GM21447 (cell line): ENCODE measurements at regions not wholly inside any gene's neighbourhood (a gene's known extent, or its start where the extent isn't known, plus 50 kb on each side); places are given as distances from the start of the nearest gene placed in this dataset.

Experiments used
- ATAC-seq: cut with Tn5 transposase; IDR thresholded peaks from one replicate; pipeline ENCODE4 v1.9.1; 2021; ENCODE audit not compliant: unreplicated experiment

DNA sequence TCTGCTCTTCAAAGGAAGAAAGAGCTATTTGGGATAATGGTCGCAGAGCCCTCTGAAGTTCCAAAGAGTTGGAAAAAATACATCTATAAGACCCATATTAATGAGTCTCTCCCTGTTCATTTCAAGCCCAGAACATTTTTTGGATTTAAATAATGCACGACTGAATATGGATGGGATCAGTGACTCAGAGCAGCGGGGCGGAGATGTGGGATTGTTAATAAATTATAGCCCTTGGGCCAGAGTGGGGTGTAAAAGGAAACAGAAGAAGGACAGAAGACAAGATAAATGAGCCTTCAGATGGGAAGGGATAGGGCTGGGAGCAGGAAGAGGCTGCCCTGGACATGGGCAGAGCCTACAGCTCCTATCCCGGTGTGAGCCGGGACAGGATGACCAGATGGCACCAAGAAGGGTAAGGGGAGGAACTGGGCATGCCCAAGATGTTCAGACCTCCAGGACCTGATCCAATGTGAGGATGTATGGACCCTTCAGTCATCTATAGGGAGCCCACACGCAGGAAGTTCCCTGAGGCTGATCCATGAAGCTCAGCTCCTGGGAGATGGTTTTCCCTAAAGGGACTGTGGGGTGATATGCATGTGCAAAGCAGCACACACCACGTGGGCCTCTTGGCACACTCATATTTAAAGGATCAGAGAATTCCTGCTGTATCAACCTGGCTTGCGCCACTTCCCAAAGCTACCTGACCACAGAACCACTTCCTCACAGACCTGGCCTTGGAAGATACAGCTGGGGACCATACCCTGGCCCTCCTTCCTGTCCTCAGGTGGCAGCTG is 96.1 kb upstream of the PLXNA4 start:
- no peak for ATAC-seq

DNA sequence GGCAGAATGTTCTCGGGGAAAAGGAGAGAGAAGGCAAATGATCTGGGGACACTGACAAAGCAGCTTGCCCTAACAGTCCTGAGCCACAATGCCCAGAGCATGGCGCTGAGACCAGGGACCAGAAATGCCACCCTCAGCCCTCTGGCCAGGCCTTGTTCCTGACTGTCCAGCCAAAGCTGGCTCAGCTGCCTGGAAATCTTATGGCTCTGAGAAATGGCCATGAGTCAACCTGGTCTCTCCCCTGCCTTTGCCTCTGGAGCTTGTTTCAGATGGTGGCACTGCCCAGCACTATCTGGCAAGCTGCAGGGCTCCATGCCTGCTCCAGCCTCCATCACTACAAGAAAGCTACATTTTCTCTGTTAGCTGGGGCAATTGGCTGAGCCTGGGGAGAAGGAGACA is 90.5 kb upstream of the PLXNA4 start:
- ATAC-seq: no peak

DNA sequence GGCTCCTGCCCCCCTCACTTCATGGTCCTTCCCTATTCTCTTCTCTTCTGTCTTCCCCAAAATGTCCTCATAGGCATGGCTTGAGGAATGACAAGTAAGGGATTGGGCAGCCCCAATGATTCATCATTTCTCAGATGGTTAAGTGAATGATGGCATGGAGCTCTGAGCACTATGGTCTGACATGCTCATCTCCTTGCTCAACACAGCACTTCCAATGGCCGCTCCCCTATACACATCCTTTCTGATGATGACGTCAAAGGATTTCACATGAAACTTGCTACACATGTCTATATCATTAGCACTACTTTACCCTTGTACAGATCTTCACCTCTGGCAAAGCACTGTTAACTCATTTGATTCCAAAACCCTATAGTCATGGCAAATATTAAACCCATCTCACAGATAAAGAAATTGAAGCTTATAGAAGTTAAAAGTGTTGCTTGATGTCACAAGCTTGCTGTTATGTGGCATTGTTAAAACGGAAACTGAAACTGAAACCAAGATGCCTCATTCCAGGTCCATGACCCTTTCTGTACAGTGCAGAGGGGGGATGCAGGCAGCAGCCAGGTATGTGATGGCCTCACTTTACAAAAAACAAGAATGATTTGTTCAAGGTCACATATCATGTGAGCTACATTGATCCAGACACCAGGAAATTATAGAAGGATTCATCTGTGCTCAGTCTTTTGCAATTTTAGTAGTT is 90.0 kb upstream of the PLXNA4 start:
- ATAC-seq: no peak

DNA sequence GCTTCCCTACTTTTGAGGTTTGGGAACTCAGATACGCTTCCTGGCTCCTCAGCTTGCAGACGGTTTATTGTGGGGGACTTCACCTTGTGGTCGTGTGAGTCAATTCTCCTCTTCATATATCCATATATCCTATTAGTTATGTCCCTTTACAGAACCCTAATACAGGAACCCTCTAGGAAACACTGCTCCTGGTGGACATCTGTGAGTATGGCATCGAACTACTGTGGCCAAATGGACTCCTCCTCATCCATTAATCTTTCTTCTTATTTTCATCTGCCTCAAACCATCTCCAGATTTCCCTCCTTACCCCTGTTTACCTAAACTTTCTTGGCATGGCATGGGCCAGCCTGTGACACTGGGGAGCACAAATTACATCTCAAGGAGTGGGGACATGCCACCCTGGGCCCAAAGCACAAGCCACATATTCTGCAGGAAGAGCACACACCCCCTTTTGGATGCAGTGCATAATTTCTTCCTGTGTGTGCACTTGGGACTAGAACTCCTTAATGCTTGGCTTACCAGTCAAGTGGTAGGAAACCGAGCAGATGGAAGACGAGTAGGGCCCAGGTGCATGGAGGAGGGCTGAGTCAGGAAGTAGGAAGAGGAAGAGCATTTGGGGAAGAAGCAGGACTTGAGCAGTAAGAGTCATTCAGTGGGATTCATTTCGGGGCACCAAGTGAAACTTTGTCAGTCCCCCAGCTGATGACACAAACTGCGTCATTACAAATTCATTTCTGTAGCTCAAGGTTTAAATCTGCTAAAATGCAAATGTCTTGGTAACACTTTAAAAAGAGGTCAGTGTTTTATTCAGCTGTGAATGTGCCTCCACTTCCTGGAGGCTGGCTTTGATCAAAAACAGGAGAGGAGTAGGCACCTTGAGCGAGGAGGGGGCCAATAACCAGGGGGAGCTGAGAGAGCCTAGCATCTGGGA is 80.8 kb upstream of the PLXNA4 start:
- ATAC-seq: no peak

DNA sequence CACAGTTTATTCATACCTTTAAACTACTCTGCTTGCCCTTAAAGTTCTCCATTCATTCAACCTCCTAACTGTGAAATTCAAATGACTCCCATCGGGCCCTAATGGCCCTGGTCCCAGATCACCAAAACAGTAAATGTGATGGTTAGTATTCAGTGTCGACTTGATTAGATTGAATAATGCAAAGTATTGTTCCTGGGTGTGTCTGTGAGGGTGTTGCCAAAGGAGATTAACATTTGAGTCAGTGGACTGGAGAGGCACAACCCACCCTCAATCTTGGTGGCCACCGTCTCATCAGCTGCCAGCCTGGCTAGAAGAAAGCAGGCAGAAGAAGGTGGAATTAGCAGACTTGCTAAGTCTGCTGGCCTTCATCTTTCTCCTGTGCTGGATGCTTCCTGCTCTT is 80.1 kb upstream of the PLXNA4 start:
- ATAC-seq: no peak

DNA sequence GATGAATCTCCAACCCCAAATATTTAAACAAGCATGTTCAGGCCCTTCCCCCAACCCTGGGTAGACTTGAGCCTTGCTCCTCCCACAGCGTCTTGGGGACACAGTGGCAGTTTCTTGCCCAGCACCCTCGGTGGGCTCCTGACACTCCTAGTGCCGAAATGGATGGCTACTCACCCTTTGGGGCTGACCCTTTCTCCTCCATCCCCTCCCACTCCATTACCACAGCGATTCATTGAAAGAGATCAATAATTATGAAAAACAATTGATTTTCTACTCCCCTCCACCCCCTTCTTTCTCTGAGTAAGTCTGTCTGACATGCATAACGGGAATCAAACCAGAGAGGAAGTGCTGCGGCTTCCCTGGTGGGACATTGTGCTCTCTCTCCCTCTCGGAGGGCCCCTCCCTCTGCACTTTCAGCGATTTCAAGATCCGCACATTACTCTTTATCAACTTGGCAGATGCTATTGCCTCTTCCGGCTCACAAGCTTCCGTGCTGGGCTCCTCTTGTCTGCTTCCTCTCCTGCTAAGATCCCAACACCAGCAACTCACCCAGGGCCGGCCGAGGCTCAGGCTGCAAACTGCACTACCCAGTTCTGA is 79.0 kb upstream of the PLXNA4 start:
- ATAC-seq: peak; percentile 31

DNA sequence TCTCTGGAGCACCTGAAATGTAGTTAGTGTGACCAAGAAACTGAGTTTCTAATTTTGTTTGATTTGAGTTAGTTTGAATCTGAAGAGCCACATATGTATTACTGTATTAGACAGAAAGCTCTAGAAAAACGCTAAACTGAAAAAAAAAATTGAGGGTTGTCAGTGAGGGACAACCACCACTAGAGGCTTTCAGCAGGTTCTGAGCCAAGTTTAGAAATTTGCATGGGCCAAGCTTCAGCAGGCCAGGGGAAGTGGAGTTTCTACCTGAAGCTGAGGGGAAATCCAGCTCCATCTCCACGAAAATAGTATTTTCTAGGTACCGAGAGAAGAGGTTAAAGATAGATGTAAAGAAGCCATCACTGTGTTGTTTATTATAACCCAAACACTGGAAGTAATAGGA is 77.9 kb upstream of the PLXNA4 start:
- ATAC-seq: peak; percentile 57

DNA sequence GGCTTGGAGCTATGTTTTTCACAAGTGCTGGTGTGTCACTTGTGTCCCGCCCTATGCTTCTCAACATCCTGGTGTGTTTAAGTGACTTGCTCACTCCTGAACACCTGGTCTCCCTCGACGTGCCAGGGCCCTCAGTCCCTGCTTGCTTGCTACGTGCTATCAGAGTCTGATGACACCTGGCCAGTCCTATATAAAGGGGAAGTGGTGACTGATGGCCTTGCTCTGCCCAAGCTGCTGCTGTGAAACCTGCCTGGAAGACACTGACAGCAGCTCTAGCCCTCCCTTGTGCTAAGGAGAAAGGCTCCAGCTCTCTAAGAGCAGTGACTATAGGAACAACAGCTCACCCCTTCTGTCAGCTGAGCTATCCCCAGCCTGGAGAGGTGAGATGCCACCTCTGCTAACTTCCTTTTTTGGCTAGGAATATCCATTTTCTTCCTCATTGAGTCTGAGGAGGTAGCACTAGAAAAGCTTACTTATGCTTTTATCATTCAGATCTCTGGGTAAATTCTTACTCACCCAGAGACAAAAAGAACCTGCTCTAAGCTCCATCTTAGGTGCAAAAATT is 77.2 kb upstream of the PLXNA4 start:
- peak; percentile 64 for ATAC-seq

DNA sequence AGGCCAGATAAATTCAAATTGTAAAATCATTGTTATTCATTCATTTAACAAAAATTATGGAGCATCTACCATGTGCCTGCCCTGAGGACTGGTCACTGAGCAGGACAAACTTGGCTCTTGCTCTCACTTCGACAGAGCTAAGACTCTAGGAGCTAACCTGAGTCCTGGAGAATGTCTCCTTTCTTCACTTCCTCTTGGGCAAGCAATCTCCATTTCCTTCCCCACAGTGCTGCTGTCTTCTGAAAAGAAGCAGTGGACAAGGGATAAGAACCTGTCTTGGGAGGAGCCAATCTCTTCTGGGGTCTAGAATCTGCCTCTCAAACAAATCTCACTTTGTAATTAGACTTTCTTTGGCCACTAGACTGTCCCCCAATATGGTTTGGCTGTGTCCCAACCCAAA is 76.2 kb upstream of the PLXNA4 start:
- ATAC-seq: no peak

DNA sequence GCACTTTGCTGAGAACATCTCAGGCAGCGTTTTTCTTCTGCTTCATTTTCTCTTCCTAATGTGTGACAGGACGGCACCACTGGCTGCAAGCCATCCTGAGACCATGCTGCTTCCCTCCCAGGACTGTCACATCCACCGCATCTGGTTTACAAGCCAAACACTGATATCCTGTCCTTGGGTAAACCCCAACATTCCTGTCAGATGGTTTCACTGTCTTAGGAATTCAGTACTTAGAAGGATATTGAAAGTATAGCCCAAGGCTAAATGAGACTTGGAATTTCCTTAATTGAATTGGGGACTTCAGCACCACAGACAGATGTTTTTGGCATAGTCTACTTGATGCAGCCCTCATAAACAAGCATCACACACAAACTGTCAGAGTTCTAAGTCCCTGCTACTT is 74.2 kb upstream of the PLXNA4 start:
- ATAC-seq: no peak

DNA sequence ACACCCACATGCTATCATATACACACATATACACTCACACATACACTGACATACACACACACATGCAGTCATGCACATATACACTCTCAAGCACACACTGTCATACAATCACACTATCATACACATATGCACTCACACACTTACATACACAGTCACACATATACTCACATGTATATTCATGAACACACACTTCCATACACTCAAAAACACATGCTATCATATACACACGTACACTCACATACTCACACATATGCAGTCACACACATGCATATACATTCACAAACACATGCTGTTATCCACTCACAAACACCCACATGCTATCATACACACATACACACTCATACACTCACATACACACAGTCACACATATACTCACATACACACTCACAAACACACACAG is 71.0 kb upstream of the PLXNA4 start:
- no peak for ATAC-seq

DNA sequence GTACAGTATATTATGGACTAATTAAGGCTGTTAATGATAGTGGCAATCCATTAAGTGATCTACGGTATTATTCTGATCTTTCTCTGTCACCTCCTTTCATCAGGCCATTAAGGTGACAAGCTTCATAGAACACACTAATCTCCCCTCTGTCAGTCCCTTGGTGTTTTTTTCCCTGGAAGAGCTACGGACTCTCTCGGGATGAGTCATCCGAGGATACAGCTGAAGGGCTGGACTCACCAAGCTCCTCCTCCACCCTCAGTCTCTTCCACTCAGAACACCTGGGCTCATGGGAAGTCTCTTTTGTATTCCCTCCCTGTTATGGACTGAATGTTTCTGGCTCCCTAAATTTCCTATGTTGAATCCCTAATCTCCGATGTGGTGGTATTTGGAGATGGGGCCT is 69.8 kb upstream of the PLXNA4 start:
- no peak for ATAC-seq

DNA sequence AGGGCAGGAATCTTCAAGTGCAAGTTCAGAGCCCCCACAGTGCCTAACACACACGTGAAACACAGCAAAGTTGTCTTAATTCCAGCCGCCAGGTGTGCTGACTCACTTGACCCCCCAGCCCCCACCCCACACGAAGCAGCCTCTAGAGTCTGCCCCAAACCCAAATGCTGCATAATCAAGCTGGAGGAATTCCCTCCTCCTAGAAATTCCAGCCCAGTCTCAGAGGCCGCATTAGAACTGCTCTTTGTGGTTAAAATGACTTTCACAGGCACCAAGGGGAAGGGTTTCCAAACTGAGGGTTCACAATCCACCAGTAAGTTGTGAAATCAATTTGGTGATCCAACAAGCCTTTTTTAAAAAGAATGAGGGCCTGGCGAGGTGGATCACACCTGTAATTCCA is 67.0 kb upstream of the PLXNA4 start:
- no peak for ATAC-seq

DNA sequence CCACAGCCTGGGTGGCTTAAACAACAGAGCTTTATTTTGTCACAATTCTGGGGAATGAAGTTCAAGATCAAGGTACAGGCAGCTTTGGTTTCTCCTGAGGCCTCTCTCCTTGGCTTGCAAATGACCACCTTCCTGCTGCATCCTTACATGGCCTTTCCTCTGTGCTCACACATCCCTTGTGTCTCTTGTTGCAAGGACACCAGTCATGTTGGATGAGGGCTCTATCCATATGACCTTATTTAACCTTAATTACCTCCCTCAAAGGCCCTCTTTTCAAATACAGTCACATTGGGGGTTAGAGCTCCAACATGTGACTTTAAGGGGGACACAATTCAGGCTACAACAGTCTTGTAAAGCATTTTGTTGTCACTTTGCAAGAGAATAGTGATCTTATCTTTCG is 65.0 kb upstream of the PLXNA4 start:
- no peak for ATAC-seq

DNA sequence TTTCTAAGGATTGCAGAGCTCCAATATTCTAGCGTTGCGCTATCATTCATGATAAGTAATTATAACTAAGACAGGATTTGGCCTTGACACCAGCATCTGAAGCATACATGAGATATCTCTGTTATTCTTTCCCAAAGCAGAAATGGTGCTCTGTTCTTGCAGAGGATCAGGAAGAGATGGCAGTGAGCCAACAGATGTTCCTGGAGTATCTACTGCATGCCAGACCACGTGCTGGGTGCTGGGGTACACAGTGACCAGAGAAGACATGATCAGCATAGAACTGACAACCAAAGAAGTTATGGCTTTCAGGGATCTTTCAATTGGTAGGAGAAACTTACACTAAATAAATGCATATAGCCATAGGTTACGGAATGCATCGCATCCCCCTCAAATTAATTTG is 63.7 kb upstream of the PLXNA4 start:
- ATAC-seq: no peak

DNA sequence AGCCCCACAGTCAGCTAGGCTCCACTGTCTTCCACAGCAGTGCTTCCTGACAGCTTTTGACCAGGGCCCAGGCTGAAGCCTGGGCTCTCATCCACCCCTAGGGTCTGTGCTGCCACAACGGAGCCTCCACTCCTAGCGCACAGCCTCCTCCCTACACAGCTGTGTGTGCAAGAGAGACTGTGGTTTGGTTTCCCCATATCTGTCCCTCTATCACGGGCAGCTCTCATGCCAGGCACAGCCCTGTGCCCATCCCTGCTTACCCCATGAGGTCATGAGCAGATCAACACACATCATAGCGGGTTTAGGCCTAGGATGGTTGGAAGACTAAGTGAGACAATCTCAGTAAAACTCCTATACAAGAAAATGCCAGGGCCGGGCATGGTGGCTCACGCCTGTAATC is 61.7 kb upstream of the PLXNA4 start:
- ATAC-seq: no peak

DNA sequence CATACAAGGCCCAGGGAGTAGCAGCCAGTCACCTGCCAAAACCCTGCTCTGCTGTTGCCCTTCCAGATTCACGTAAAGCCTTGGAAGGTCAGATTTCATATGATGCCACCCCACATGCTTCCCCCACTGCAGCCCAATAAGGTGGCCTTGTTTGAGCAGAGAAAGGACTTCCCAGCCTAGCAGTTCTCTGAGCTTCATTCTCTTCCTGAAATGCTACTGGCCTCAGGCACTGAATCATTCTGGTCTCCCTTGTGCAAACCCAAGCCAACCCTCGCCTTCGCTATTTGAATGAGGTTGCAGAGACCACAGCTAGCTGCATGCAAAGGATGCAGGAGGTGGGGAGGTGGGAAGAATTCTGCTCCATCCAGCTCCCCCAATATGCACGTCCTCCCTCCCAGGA is 60.3 kb upstream of the PLXNA4 start:
- ATAC-seq: no peak

DNA sequence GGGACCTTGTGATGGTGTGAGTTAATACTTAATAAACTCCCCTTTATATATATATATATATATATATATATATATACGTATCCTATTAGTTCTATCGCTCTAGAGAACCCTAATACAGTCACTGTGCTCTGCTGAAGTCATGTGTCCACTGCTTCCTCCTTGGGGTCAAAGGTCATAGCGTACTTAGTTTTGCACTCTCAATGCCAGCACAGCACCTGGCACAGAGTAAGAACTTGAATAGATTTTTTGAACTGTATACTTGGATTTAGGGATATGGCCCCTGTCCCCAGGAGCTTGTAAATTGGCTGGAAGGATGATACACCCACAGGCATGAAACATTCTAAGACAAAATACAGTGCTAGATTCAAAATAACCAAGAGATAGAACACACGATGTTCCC is 58.9 kb upstream of the PLXNA4 start:
- no peak for ATAC-seq

DNA sequence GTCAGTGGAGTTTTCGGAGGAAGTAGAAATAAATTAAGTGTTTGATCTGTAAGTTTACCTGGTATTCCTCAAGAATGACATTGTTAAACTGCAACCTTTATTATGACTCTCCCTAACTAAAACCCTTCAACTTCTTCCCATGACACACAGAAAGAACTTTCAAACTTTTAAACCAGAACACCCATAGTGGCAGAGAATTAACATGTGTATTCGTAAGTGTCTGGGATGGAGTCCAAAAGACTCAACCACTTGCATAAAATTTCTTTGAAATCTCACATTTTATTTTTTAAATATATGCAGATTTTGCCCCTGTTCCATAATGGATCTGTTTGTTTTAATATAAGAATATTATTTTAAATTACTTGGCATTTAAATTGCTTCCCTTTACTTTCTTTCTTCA is 54.6 kb upstream of the PLXNA4 start:
- no peak for ATAC-seq
